Peyer's patch (tissue), 4 donors: ENCODE measurements at regions not wholly inside any gene's neighbourhood (a gene's known extent, or its start where the extent isn't known, plus 50 kb on each side); places are given as distances from the start of the nearest gene placed in this dataset.
"Not testable (repeated sequence)": the region's sequence is repeated elsewhere in the genome, so short reads cannot be mapped to it uniquely, and the experiment has no call there.

Source experiments
- DNase-seq, 3 donors: peaks; one replicate each; pipeline ENCODE4 v3.0.0-alpha.2; 2017 to 2019
- H3K27ac ChIP-seq, 4 donors: fragments of 200-600 bp; sonication (generic); one replicate each; pipeline ENCODE4 v1.5.1; 2016 to 2019
- H3K27me3 ChIP-seq, 2 donors: fragments of 200-600 bp; sonication (generic); one replicate each; pipeline ENCODE4 v1.5.1; 2019
- H3K36me3 ChIP-seq, 3 donors: fragments of 200-600 bp; sonication (generic); one replicate each; pipeline ENCODE4 v1.5.1; 2016 to 2019
- H3K4me1 ChIP-seq, 4 donors: fragments of 200-600 bp; sonication (generic); one replicate each; pipeline ENCODE4 v1.5.1; 2016 to 2019
- H3K4me3 ChIP-seq, 4 donors: fragments of 200-600 bp; sonication (generic); 1 replicate in 3 of 4; 2 replicates in 1 of 4; pipeline ENCODE4 v1.5.1; 2016 to 2019; ENCODE audit warnings: mild to moderate bottlenecking in 1 of 4
- H3K9me3 ChIP-seq, 4 donors: fragments of 200-600 bp; sonication (generic); one replicate each; pipeline ENCODE4 v1.5.1; 2016 to 2019; ENCODE audit warnings: mild to moderate bottlenecking in 1 of 4
- POLR2A ChIP-seq, 2 donors: fragments of 450-650 bp; IDR thresholded peaks; one replicate each; pipeline ENCODE4 v1.5.1; 2017; ENCODE audit warnings: antibody characterized with exemption in 2 of 2, mild to moderate bottlenecking in 2 of 2, moderate library complexity in 2 of 2
- small RNA-seq, 2 donors: library from RNA; depleted of rRNA; stranded (forward); fragments of <200 nt; gene quantifications; one replicate each; pipeline ENCODE3, GENCODE V24; 2016
- TF ChIP-seq, protein P1 (sequence below), 6 experiments: fragments of 450-650 bp in 4 of 6; fragments of 200-600 bp in 2 of 6; sonication (generic) in 1 of 6; IDR thresholded peaks; one replicate each; pipeline ENCODE4 v1.5.1; 2017 to 2019; ENCODE audit warnings: antibody characterized with exemption in 6 of 6, mild to moderate bottlenecking in 3 of 6, moderate library complexity in 1 of 6

DNA sequence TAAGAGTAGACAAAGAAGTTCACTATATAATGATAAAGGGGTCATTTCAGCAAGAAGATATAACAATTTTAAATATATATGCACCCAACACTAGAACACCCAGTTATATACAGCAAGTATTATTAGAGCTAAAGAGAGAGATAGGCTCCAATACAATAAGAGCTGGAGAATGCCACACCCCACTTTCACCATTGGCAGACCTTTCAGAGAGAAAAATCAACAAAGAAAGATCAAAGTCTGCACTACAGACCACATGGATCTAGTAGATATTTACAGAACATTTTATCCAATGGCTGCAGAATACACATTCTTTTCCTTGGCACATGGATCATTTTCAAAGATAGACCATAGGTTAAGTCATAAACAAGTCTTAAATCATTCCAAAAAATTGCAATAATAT is 479.7 kb upstream of the DIAPH2 start:
- Histone ChIP-seq H3K4me1 (no peaks in the 10 kb centered on the region), H3K36me3 (no peaks in the 10 kb centered on the region), H3K4me3 (no peak overlapping the region), H3K27ac (no peak overlapping the region), H3K27me3 (no peaks in the 10 kb centered on the region), H3K9me3 (no peaks in the 10 kb centered on the region)
- DNase-seq, result no peak
- no peak for TF ChIP-seq POLR2A (IDR thresholded peaks at IDR 0.05)
- TF ChIP-seq, protein P1, sequence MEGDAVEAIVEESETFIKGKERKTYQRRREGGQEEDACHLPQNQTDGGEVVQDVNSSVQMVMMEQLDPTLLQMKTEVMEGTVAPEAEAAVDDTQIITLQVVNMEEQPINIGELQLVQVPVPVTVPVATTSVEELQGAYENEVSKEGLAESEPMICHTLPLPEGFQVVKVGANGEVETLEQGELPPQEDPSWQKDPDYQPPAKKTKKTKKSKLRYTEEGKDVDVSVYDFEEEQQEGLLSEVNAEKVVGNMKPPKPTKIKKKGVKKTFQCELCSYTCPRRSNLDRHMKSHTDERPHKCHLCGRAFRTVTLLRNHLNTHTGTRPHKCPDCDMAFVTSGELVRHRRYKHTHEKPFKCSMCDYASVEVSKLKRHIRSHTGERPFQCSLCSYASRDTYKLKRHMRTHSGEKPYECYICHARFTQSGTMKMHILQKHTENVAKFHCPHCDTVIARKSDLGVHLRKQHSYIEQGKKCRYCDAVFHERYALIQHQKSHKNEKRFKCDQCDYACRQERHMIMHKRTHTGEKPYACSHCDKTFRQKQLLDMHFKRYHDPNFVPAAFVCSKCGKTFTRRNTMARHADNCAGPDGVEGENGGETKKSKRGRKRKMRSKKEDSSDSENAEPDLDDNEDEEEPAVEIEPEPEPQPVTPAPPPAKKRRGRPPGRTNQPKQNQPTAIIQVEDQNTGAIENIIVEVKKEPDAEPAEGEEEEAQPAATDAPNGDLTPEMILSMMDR (IDR thresholded peaks at IDR 0.05), result no peak

DNA sequence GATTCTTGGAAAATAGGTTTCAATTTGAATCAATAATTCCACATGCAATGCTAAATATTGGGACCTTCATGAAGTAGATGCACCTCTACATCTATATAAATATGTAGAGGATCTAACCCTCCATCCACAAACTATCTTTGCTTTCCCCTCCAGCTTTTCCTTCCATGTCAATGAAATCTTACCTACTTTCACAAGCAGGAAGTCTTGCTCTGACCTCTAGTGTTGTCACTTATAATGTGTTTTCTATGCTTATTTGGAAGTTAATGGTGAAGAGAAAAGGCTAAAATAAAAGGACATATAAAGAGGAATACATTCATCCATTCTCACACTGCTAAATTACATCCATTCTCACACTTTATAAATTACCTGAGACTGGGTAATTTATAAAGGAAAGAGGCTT is 472.7 kb upstream of the DIAPH2 start:
- no peak overlapping the region for H3K27ac ChIP-seq
- no peaks in the 10 kb centered on the region for H3K4me1 ChIP-seq
- no peak overlapping the region for H3K4me3 ChIP-seq
- no peak for TF ChIP-seq POLR2A (IDR thresholded peaks at IDR 0.05)
- TF ChIP-seq, protein P1 (IDR thresholded peaks at IDR 0.05), result no peak
- no peaks in the 10 kb centered on the region for H3K36me3 ChIP-seq
- DNase-seq, result no peak
- H3K27me3 ChIP-seq, result no peaks in the 10 kb centered on the region
- no peaks in the 10 kb centered on the region for H3K9me3 ChIP-seq

DNA sequence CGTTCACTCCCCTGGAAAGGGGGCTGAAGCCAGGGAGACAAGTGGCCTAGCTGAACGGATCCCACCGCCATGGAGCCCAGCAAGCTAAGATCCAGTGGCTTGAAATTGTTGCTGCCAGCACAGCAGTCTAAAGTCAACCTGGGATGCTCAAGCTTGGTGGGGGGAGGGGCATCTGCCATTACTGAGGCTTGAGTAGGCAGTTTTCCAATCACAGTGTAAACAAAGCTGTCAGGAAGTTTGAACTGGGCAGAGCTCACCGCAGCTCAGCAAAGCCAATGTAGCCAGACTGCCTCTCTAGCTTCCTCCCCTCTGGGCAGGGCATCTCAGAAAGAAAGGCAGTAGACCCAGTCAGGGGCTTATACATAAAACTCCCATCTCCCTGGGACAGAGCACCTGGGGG is 470.0 kb upstream of the DIAPH2 start:
- not testable (repeated sequence) for H3K36me3 ChIP-seq, H3K4me1 ChIP-seq, H3K27me3 ChIP-seq, H3K4me3 ChIP-seq, H3K27ac ChIP-seq, H3K9me3 ChIP-seq, DNase-seq

DNA sequence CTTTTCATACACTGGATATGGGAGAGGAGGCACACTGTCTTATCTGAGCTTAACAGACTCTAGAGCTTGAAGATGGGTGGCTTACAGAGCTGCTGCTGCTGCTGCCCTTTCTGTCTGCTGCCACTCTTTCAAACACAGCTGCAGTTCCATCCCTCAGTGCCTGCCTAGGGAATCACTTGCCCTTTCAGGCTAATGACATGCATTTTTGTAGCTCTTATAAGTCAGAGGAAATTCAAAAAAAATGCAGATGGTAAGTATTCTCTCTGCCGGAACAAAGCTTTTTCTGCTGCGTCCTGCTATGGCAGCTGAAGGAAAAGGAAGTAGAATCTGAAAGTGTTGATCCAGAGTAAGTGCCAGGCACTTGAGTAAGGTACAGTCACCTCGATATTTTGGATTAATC is 460.4 kb upstream of the DIAPH2 start:
- no peaks in the 10 kb centered on the region for H3K36me3 ChIP-seq

DNA sequence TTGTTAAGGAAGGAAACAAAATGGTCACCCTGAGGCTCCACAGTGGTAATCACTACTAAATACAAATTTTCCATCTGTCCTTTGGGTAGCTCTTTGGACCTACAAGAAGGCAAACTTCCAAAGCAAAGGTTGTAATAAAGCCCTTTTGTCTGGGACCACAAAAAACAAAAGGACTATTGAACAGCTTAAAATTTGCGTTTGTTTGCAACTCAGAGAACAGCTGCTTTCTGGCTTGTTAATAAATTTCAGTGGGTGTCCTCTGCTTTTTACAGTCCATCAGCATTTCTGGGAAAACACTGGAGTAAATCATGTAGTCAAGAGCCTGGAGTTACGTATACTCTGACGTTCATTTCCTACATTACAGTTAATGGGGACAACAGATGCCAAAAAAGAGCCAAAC is 439.7 kb upstream of the DIAPH2 start:
- DNase-seq, result no peak
- no peaks in the 10 kb centered on the region for H3K27me3 ChIP-seq
- no peaks in the 10 kb centered on the region for H3K4me1 ChIP-seq
- no peak overlapping the region for H3K27ac ChIP-seq
- TF ChIP-seq, protein P1 (IDR thresholded peaks at IDR 0.05), result no peak
- TF ChIP-seq POLR2A (IDR thresholded peaks at IDR 0.05), result no peak
- no peaks in the 10 kb centered on the region for H3K9me3 ChIP-seq
- no peaks in the 10 kb centered on the region for H3K36me3 ChIP-seq
- H3K4me3 ChIP-seq, result no peak overlapping the region

More for the DNA sequence above, 460.4 kb upstream of the DIAPH2 start:
- H3K27ac ChIP-seq, result no peak overlapping the region
- DNase-seq, result no peak
- H3K4me1 ChIP-seq, result no peaks in the 10 kb centered on the region
- H3K27me3 ChIP-seq, result no peaks in the 10 kb centered on the region
- H3K4me3 ChIP-seq, result no peak overlapping the region
- TF ChIP-seq POLR2A (IDR thresholded peaks at IDR 0.05), result no peak
- TF ChIP-seq, protein P1 (IDR thresholded peaks at IDR 0.05), result no peak
- H3K9me3 ChIP-seq, result no peaks in the 10 kb centered on the region

DNA sequence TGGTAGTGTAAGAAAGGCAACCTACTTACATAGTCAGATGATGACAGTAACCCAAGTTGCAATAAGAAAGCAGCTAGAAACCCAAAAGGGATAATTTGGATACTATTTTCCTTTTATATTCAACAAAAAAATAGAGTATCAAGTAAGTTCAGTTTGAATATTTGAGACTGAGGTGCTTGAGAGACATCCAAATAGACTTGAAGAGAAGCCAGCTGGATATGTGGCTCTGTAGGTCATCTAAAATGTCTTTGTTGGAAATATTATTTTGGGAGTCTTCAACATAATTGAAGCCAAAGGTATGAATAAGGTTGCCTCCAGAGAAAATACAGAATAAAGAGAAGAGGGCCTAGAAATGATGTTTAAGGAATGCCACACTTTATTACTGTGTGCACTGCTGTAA is 438.2 kb upstream of the DIAPH2 start:
- Histone ChIP-seq H3K4me3 (no peak overlapping the region), H3K9me3 (no peaks in the 10 kb centered on the region), H3K27ac (no peak overlapping the region), H3K36me3 (no peaks in the 10 kb centered on the region), H3K4me1 (no peaks in the 10 kb centered on the region), H3K27me3 (no peaks in the 10 kb centered on the region)
- TF ChIP-seq, protein P1 (IDR thresholded peaks at IDR 0.05), result no peak
- no peak for TF ChIP-seq POLR2A (IDR thresholded peaks at IDR 0.05)
- no peak for DNase-seq

Small RNA genes in the stretch of these regions (small RNA-seq; reads per million reads assigned to genes)
- gene AL022161.1 (0 reads per million in 2 donors), gene RN7SL379P (0 reads per million in 2 donors), gene RNA5SP510 (0 reads per million in 2 donors), gene RPS29P28 (0 reads per million in 2 donors)
